ENCODE measurements at regions not wholly inside any gene's neighbourhood (a gene's known extent, or its start where the extent isn't known, plus 50 kb on each side); places are given as distances from the start of the nearest gene placed in this dataset.
A peak's percentile ranks its signal among the peaks of the same experiment; 100 is the strongest.

GRCh38 chrX:114332766-114333165 lies 251.1 kb upstream of the HTR2C start:
- FAIRE-seq = no peak

GRCh38 chrX:114334473-114334982 lies 249.4 kb upstream of the HTR2C start:
- no peak for FAIRE-seq

- no peak for FAIRE-seq
Observed at GRCh38 chrX:114338870-114339269, 245.0 kb upstream of the HTR2C start.

GRCh38 chrX:114344756-114345349 lies 239.0 kb upstream of the HTR2C start:
- peak; percentile 68 for FAIRE-seq

- no peak for FAIRE-seq
Observed at GRCh38 chrX:114361076-114361725, 222.7 kb upstream of the HTR2C start.

- no peak for FAIRE-seq
Observed at GRCh38 chrX:114363346-114363745, 220.5 kb upstream of the HTR2C start.

GRCh38 chrX:114365065-114365834 lies 218.6 kb upstream of the HTR2C start:
- no peak for FAIRE-seq

- FAIRE-seq = no peak
Observed at GRCh38 chrX:114372937-114373336, 210.9 kb upstream of the HTR2C start.

GRCh38 chrX:114390251-114390796 lies 193.6 kb upstream of the HTR2C start:
- FAIRE-seq = no peak

Data from TTC549 (cell line).